ENCODE measurements at regions not wholly inside any gene's neighbourhood (a gene's known extent, or its start where the extent isn't known, plus 50 kb on each side); places are given as distances from the start of the nearest gene placed in this dataset.

DNA sequence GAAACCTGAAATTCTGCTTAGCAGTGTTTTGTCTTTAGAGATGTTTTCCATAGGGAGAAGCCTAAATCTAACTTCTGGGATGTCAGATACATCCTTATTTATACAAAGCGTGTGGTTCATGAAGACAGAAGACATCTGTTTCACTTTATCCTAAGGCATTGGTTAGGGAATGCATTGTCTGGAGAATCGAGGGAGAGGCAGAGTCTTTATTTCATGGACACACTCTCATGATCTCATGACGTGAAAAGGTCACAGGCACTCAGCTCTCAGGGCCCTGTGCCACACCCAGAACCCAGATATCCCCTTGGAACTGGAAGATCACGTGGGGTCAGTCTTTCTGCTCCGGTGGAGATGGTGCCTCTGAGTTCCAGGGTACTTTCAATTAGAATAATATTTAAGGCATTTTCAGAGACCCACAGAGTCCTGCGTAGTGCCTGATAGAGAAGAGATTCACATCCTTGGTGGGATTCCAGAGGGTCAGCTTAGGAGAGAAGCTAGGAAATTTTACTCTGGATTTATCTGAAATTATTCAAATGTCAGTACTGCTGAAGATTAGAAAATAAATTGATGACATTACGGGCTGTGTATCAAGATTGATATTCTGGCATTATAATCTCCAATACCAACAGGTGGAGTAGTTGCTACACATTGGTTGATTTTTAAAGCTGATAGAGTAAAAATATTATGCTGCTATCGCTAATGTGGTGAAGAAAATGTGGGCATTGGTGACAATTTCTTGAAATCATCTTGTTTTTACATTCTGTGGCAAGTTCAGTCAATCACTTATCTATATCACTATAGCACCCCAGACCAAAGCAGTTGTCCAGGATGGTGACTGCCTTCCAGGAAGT is 378.3 kb downstream of the MTRR start:
- CTCF ChIA-PET, result no interaction called here
- Histone ChIP-seq H3K79me2 (ENCODE audit: control insufficient read depth, insufficient read depth, low read length) (no peaks in the 10 kb centered on the region), H3K4me2 (ENCODE audit: insufficient read depth, low read length) (no peak overlapping the region), H2AFZ (ENCODE audit: low read depth, low read length) (no peak overlapping the region), H3K9ac (replicated peaks; ENCODE audit: extremely low read depth, insufficient read depth, low read length) (no peak overlapping the region), H3K27me3 (ENCODE audit: control insufficient read depth in 2 of 2, insufficient read depth in 2 of 2, low read length in 2 of 2) (no peaks in the 10 kb centered on the region), H3K4me3 (replicated peaks in 1 of 3; ENCODE audit: insufficient read depth in 1 of 3, low read depth in 1 of 3, low read length in 3 of 3) (no peak overlapping the region), H3K9me3 (replicated peaks; ENCODE audit: control insufficient read depth, insufficient read depth, low read length) (peaks cover 5% of the 10 kb centered on the region), H3K27ac (ENCODE audit: insufficient read depth, low read depth, low read length) (no peak overlapping the region), H3K4me1 (ENCODE audit: control insufficient read depth, extremely low read depth, insufficient read depth, low read length) (no peaks in the 10 kb centered on the region), H3K36me3 (ENCODE audit: control insufficient read depth in 2 of 2, extremely low read depth in 1 of 2, insufficient read depth in 2 of 2, low read length in 2 of 2) (no peaks in the 10 kb centered on the region), H4K20me1 (replicated peaks; ENCODE audit: control insufficient read depth, extremely low read depth, insufficient read depth, low read length) (no peaks in the 10 kb centered on the region), H3K9me1 (replicated peaks; ENCODE audit: control insufficient read depth, extremely low read depth, insufficient read depth, low read length) (no peaks in the 10 kb centered on the region)
- BruUV-seq (replicated peaks), result no TSS peak
- FAIRE-seq (no peak), DNase-seq (ENCODE audit: low read depth, low spot score) (no peak)
- TF ChIP-seq CTCF (IDR thresholded peaks at IDR 0.05; ENCODE audit: extremely low read depth in 1 of 2, insufficient read depth in 1 of 2, low read depth in 1 of 2, low read length in 2 of 2) (no peak), POLR2A (IDR thresholded peaks at IDR 0.05; ENCODE audit: low read depth, low read length) (no peak), FOS (IDR thresholded peaks at IDR 0.05; ENCODE audit: borderline replicate concordance, insufficient read depth, low read length) (no peak), POLR2AphosphoS5 (IDR thresholded peaks at IDR 0.05; ENCODE audit: insufficient read depth, low read depth, low read length) (no peak), JUN (IDR thresholded peaks at IDR 0.05; ENCODE audit: borderline replicate concordance, insufficient read depth, insufficient read length, low read depth) (no peak), MYC (IDR thresholded peaks at IDR 0.05; ENCODE audit: low read depth, low read length) (no peak), GATA2 (IDR thresholded peaks at IDR 0.05; ENCODE audit: insufficient read depth, insufficient read length, low read depth, low read length) (no peak), EZH2 (IDR thresholded peaks at IDR 0.05; ENCODE audit: borderline replicate concordance, low read depth, low read length, severe bottlenecking) (no peak)
- TF ChIP-seq, protein P1, sequence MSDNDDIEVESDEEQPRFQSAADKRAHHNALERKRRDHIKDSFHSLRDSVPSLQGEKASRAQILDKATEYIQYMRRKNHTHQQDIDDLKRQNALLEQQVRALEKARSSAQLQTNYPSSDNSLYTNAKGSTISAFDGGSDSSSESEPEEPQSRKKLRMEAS (IDR thresholded peaks at IDR 0.05; ENCODE audit: insufficient read depth, insufficient read length), result no peak
- intact Hi-C loops (cut with micrococcal nuclease) (no loop called here), dilution Hi-C loops (cut with MboI; ENCODE audit: extremely low pct_ligation_motif_present, low sequenced_read_pairs) (no loop called here)
- POLR2A ChIA-PET, result no interaction called here

Measured in endothelial cell of umbilical vein (primary cell).